Spleen (tissue), 11 donors: ENCODE measurements at regions not wholly inside any gene's neighbourhood (a gene's known extent, or its start where the extent isn't known, plus 50 kb on each side); places are given as distances from the start of the nearest gene placed in this dataset.

Experiments used
- DNase-seq: peaks from one replicate; pipeline ENCODE4 v3.0.0-alpha.2; 2020
- H3K27ac ChIP-seq, 8 donors: fragments of 200-600 bp; sonication (generic) in 7 of 8; 1 replicate in 4 of 8; 2 replicates in 4 of 8; pipeline versions ENCODE4 v1.5.0 to v1.8.0; 2016 to 2021; ENCODE audit warnings: inconsistent platforms in 4 of 8, mild to moderate bottlenecking in 4 of 8, moderate library complexity in 1 of 8
- H3K27me3 ChIP-seq, 7 donors: fragments of 200-600 bp; sonication (generic) in 6 of 7; replicated peaks in 1 of 7; 1 replicate in 4 of 7; 2 replicates in 3 of 7; pipeline versions ENCODE4 v1.5.0 to v1.8.0; 2016 to 2021; ENCODE audit warnings: inconsistent platforms in 3 of 7, mild to moderate bottlenecking in 1 of 7
- H3K36me3 ChIP-seq, 6 donors: fragments of 200-600 bp; sonication (generic) in 5 of 6; 1 replicate in 4 of 6; 2 replicates in 2 of 6; pipeline versions ENCODE4 v1.5.0 to v1.8.0; 2016 to 2021; ENCODE audit warnings: inconsistent platforms in 2 of 6
- H3K4me1 ChIP-seq, 6 donors: fragments of 200-600 bp; sonication (generic) in 5 of 6; 1 replicate in 3 of 6; 2 replicates in 3 of 6; pipeline versions ENCODE4 v1.5.0 to v1.8.0; 2016 to 2021; ENCODE audit warnings: inconsistent platforms in 3 of 6
- H3K4me3 ChIP-seq, 8 donors: fragments of 200-600 bp; sonication (generic) in 7 of 8; 1 replicate in 4 of 8; 2 replicates in 4 of 8; pipeline versions ENCODE4 v1.5.0 to v1.8.0; 2016 to 2021; ENCODE audit warnings: inconsistent platforms in 4 of 8, mild to moderate bottlenecking in 4 of 8, moderate library complexity in 2 of 8
- H3K9me3 ChIP-seq, 8 donors: fragments of 200-600 bp; sonication (generic) in 7 of 8; 1 replicate in 4 of 8; 2 replicates in 4 of 8; pipeline versions ENCODE4 v1.5.0 to v1.8.0; 2016 to 2021; ENCODE audit warnings: inconsistent platforms in 4 of 8
- CTCF ChIP-seq, 11 experiments: fragments of 200-600 bp in 7 of 11; fragments of 450-650 bp in 4 of 11; sonication (generic) in 4 of 11; IDR thresholded peaks in 8 of 11; conservative IDR thresholded peaks in 3 of 11; 1 replicate in 7 of 11; 2 replicates in 4 of 11; pipeline versions ENCODE4 v1.4.0 to v1.8.0; 2016 to 2021; ENCODE audit warnings: antibody characterized with exemption in 11 of 11, inconsistent platforms in 4 of 11, mild to moderate bottlenecking in 1 of 11
- POLR2A ChIP-seq, 3 donors: fragments of 450-650 bp; IDR thresholded peaks; one replicate each; pipeline ENCODE4 v1.5.1; 2017; ENCODE audit warnings: antibody characterized with exemption in 3 of 3, mild to moderate bottlenecking in 1 of 3
- POLR2AphosphoS5 ChIP-seq, 3 donors: sonication (generic); formaldehyde crosslinking; IDR thresholded peaks; one replicate each; pipeline ENCODE4 v1.5.1; 2017; ENCODE audit warnings: antibody characterized with exemption in 3 of 3
- WGBS, 5 donors: extraction: QIAGEN DNeasy Blood & Tissue Kit in 3 of 5; methylation state at CpG; one replicate each; pipeline versions ENCODE4 v1.1.5 to v1.1.7; 2013 to 2018; 5-methylcytosine and 5-hydroxymethylcytosine counted together
- intact Hi-C: fragments of 100-400 bp; cut with DNase I; formaldehyde crosslinking; loops from one replicate; pipeline ENCODE4 v1.15.0; 2023; ENCODE audit warnings: low total_unique reads
- donor health status: healthy with polysubstance abuse.
- donor health status: DM: no; HTN: no; CAD: no; lungs with moderate emphysema.
- donor health status: DM: no; HTN: no; CAD: no.
- donor health status: Bipolar disorder and iron deficiency.
- donor health status: healthy.
- donor health status: DM: no; HTN: no; CAD: no.
- donor health status: DM: yes; HTN: yes; CAD: no.

GRCh38 chr11:101348786-101349185 lies 219.2 kb upstream of the PGR start:
- no peaks in the 10 kb centered on the region for H3K27me3 ChIP-seq
- DNase-seq, result no peak
- H3K4me1 ChIP-seq, result no peaks in the 10 kb centered on the region
- no peaks in the 10 kb centered on the region for H3K9me3 ChIP-seq
- H3K36me3 ChIP-seq, result no peaks in the 10 kb centered on the region
- 38 to 58% (median 55%) methylated on average over 3 of the region's 3 CpGs for WGBS, 5 donors
- no peak overlapping the region for H3K27ac ChIP-seq
- TF ChIP-seq POLR2AphosphoS5 (IDR thresholded peaks at IDR 0.05), result no peak
- no peak for TF ChIP-seq POLR2A (IDR thresholded peaks at IDR 0.05)
- no peak for TF ChIP-seq CTCF (IDR thresholded peaks at IDR 0.05 in 8 of 11, conservative IDR thresholded peaks at IDR 0.05 in 3 of 11)
- intact Hi-C loops, result no loop called here
- no peak overlapping the region for H3K4me3 ChIP-seq

- H3K36me3 ChIP-seq, result no peaks in the 10 kb centered on the region
- no peaks in the 10 kb centered on the region for H3K4me1 ChIP-seq
- H3K4me3 ChIP-seq, result no peak overlapping the region
- no peak for DNase-seq
- no peaks in the 10 kb centered on the region for H3K27me3 ChIP-seq
- intact Hi-C loops, result no loop called here
- TF ChIP-seq POLR2A (IDR thresholded peaks at IDR 0.05), result no peak
- no peak for TF ChIP-seq POLR2AphosphoS5 (IDR thresholded peaks at IDR 0.05)
- no peak for TF ChIP-seq CTCF (IDR thresholded peaks at IDR 0.05 in 8 of 11, conservative IDR thresholded peaks at IDR 0.05 in 3 of 11)
- 52 to 70% (median 60%) methylated on average over 4 of the region's 4 CpGs for WGBS, 5 donors
- no peak overlapping the region for H3K27ac ChIP-seq
- no peaks in the 10 kb centered on the region for H3K9me3 ChIP-seq
Measured at GRCh38 chr11:101346591-101346990, 217.0 kb upstream of the PGR start.

GRCh38 chr11:101345891-101346290 lies 216.3 kb upstream of the PGR start:
- DNase-seq, result no peak
- Histone ChIP-seq H3K27ac (no peak overlapping the region), H3K36me3 (no peaks in the 10 kb centered on the region), H3K4me3 (no peak overlapping the region), H3K4me1 (no peaks in the 10 kb centered on the region), H3K9me3 (no peaks in the 10 kb centered on the region), H3K27me3 (no peaks in the 10 kb centered on the region)
- WGBS, 5 donors, result 76 to 94% (median 84%) methylated on average over 3 of the region's 3 CpGs
- no peak for TF ChIP-seq POLR2AphosphoS5 (IDR thresholded peaks at IDR 0.05)
- no peak for TF ChIP-seq CTCF (IDR thresholded peaks at IDR 0.05 in 8 of 11, conservative IDR thresholded peaks at IDR 0.05 in 3 of 11)
- TF ChIP-seq POLR2A (IDR thresholded peaks at IDR 0.05), result no peak
- intact Hi-C loops, result no loop called here

DNA sequence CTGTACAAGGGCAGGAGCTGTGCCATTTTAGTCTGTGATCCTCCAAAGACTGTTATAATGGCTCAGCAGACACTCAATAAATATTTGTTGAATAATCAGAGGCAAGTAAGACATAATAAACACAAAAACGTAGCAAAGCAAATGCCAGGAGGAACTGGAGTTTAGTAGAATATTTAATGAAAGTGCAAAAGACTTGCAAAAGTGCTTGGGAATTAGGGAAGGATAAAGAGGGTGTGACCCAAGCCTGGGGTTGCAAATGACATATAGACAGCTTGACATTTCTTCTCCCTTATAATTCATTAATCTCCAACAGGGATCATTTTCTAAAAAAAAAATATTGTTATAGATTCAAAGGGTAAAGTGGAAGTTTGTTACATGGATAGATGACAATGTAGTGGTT lies 212.7 kb upstream of the PGR start:
- WGBS, 5 donors, result 50 to 61% (median 60%) methylated on average over 1 of the region's 1 CpG
- TF ChIP-seq POLR2A (IDR thresholded peaks at IDR 0.05), result no peak
- no peak for TF ChIP-seq POLR2AphosphoS5 (IDR thresholded peaks at IDR 0.05)
- no peak for TF ChIP-seq CTCF (IDR thresholded peaks at IDR 0.05 in 8 of 11, conservative IDR thresholded peaks at IDR 0.05 in 3 of 11)
- Histone ChIP-seq H3K27ac (no peak overlapping the region), H3K36me3 (no peaks in the 10 kb centered on the region), H3K9me3 (no peaks in the 10 kb centered on the region), H3K4me1 (no peaks in the 10 kb centered on the region), H3K27me3 (no peaks in the 10 kb centered on the region), H3K4me3 (no peak overlapping the region)
- no peak for DNase-seq
- intact Hi-C loops, result no loop called here
